Glutamatergic neuron (in vitro differentiated cells): ENCODE measurements at regions not wholly inside any gene's neighbourhood (a gene's known extent, or its start where the extent isn't known, plus 50 kb on each side); places are given as distances from the start of the nearest gene placed in this dataset.

Experiments
- DNase-seq: peaks from one replicate; pipeline ENCODE4 v3.0.0; 2022
- H3K27ac Mint-ChIP-seq: one replicate; pipeline ENCODE4 v1.8.0; 2020; ENCODE audit warnings: mild to moderate bottlenecking, mixed read lengths, inconsistent platforms; ENCODE audit not compliant: unreplicated experiment
- H3K27me3 Mint-ChIP-seq: one replicate; pipeline ENCODE4 v1.8.0; 2020; ENCODE audit warnings: mild to moderate bottlenecking, moderate library complexity, mixed read lengths, inconsistent platforms; ENCODE audit not compliant: unreplicated experiment
- H3K36me3 Mint-ChIP-seq: one replicate; pipeline ENCODE4 v1.8.0; 2020; ENCODE audit warnings: mild to moderate bottlenecking, mixed read lengths, inconsistent platforms; ENCODE audit not compliant: unreplicated experiment
- H3K4me1 Mint-ChIP-seq: one replicate; pipeline ENCODE4 v1.8.0; 2020; ENCODE audit warnings: mild to moderate bottlenecking, low read depth, mixed read lengths, inconsistent platforms; ENCODE audit not compliant: unreplicated experiment
- H3K4me3 Mint-ChIP-seq: one replicate; pipeline ENCODE4 v1.8.0; 2020; ENCODE audit warnings: mild to moderate bottlenecking, mixed read lengths, inconsistent platforms; ENCODE audit not compliant: unreplicated experiment
- H3K9me3 Mint-ChIP-seq: one replicate; pipeline ENCODE4 v1.8.0; 2020; ENCODE audit warnings: mild to moderate bottlenecking, moderate library complexity, mixed read lengths, inconsistent platforms; ENCODE audit not compliant: unreplicated experiment
- TF ChIP-seq, protein P1 (sequence below): fragments of 200-600 bp; sonication (generic); IDR thresholded peaks from one replicate; pipeline ENCODE4 v1.5.0; 2021; ENCODE audit not compliant: partially characterized antibody, unreplicated experiment

DNA sequence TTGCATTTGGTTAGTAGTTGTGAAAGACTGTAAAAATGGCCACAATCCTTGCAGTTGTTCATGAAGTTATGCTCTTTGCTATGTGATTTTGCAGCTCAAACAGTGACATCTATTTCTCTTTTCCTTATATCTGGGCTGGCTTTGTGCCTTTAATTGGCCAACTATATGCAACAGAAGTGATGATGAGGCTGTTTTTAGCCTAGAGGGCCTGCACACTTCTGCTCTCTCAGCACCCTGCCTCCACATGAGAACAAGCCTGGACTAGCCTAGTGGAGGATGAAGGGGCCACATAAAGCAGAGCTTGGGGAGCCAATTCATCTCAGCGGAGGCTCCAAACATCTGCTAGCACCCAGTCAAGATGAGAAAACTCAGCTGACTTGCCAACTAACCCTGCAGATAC lies 339.8 kb downstream of the OMA1 start:
- Mint-ChIP-seq H3K4me3 (no peak overlapping the region), H3K36me3 (no peaks in the 10 kb centered on the region), H3K27ac (no peak overlapping the region), H3K27me3 (no peaks in the 10 kb centered on the region), H3K4me1 (no peaks in the 10 kb centered on the region), H3K9me3 (no peaks in the 10 kb centered on the region)
- TF ChIP-seq, protein P1, sequence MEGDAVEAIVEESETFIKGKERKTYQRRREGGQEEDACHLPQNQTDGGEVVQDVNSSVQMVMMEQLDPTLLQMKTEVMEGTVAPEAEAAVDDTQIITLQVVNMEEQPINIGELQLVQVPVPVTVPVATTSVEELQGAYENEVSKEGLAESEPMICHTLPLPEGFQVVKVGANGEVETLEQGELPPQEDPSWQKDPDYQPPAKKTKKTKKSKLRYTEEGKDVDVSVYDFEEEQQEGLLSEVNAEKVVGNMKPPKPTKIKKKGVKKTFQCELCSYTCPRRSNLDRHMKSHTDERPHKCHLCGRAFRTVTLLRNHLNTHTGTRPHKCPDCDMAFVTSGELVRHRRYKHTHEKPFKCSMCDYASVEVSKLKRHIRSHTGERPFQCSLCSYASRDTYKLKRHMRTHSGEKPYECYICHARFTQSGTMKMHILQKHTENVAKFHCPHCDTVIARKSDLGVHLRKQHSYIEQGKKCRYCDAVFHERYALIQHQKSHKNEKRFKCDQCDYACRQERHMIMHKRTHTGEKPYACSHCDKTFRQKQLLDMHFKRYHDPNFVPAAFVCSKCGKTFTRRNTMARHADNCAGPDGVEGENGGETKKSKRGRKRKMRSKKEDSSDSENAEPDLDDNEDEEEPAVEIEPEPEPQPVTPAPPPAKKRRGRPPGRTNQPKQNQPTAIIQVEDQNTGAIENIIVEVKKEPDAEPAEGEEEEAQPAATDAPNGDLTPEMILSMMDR, result no peak
- DNase-seq, result no peak

DNA sequence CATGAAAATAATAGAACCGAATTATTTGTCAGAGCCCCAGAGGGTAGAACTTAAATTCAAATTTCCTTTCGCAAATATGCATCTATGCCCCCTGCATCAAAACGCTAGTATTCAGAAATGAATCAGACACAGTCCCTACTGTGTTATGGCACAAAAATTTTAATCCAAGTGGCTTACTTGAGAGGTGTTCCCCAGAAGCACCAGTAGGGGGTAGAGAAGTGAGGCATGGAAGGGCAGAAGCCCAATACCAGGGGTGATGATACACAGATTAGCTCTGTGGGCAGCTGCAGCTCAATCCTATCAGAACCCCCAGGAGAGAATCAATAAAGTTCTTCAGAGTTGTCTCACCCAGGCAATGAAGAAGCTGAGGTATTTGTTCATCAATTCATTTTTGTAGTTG lies 342.2 kb downstream of the OMA1 start:
- no peak overlapping the region for H3K27ac Mint-ChIP-seq
- TF ChIP-seq, protein P1, result peak; percentile 56
- DNase-seq, result no peak
- H3K27me3 Mint-ChIP-seq, result no peaks in the 10 kb centered on the region
- H3K4me3 Mint-ChIP-seq, result no peak overlapping the region
- H3K36me3 Mint-ChIP-seq, result no peaks in the 10 kb centered on the region
- no peaks in the 10 kb centered on the region for H3K9me3 Mint-ChIP-seq
- no peaks in the 10 kb centered on the region for H3K4me1 Mint-ChIP-seq

DNA sequence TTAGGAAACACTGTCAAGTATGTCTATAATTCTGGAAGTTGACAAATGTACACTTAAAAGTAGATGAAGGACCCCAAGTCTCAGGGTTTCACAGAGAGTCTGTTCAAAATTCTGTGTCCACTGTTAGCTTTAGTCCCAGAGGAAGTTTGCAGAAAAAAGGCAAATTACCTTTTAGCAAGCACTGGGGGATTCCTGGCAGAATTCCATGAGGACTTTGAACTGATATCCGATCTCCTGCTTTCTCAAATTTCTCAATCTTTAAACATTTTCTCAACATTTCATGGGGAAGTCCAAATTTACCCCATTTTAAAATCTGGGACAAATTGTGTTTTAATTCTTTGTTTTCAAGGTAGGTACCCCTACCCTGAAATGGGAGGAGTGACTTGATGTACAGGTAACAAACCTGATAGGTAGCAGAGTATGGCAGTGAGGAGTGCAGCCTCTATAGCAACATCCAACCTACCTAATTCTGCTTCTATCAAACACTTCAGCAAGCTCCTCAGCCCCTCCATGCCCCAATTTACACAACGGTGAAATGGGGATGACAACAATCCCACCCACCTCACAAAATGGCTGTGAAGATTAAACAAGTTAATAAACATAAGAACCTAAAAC lies 344.9 kb downstream of the OMA1 start:
- Mint-ChIP-seq H3K36me3 (no peaks in the 10 kb centered on the region), H3K4me1 (no peaks in the 10 kb centered on the region), H3K9me3 (no peaks in the 10 kb centered on the region), H3K4me3 (no peak overlapping the region), H3K27me3 (no peaks in the 10 kb centered on the region), H3K27ac (no peak overlapping the region)
- DNase-seq, result no peak
- TF ChIP-seq, protein P1, result no peak

DNA sequence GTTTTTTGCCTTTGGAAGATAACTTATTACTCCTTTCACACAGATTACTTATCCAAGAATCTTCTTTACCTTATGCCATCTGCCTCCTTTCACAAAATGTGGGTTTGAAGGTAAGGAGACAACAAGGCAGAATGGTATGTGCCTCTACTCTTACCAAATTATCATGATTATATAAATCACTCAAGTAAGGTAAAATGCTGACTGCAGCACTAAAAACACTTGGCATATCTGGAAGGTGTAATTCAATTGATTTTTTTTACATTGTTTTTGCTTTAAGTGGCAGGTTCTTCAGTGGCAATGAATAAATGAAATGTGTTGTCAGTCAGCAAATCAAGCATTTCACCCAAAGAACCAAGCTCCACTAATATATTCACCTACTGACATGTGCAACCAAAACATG lies 346.1 kb downstream of the OMA1 start:
- no peak overlapping the region for H3K27ac Mint-ChIP-seq
- TF ChIP-seq, protein P1, result no peak

DNA sequence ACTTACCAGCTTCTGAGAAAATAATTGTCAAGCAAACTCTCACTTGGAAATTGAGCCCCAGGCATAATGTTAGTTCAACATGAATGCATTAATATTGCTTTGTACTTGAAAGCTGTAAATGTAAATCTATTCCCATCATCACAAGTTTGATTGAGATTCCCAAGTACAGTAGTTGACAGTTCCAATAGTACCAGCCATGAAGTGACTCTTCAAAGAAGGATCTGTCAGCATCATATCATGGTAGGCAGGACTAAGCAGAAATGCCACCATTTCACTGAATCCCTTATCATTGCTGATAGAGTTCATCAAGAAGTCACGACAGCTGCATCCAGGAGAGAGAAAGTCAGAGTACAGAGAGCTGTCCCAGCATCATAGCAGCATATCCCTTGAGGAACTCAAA lies 348.7 kb downstream of the OMA1 start:
- no peaks in the 10 kb centered on the region for H3K9me3 Mint-ChIP-seq
- peaks cover 2% of the 10 kb centered on the region for H3K27me3 Mint-ChIP-seq
- TF ChIP-seq, protein P1, result no peak
- H3K36me3 Mint-ChIP-seq, result no peaks in the 10 kb centered on the region
- DNase-seq, result no peak
- no peak overlapping the region for H3K27ac Mint-ChIP-seq
- H3K4me3 Mint-ChIP-seq, result no peak overlapping the region
- no peaks in the 10 kb centered on the region for H3K4me1 Mint-ChIP-seq

More for the DNA sequence above, 346.1 kb downstream of the OMA1 start:
- Mint-ChIP-seq H3K4me3 (no peak overlapping the region), H3K9me3 (no peaks in the 10 kb centered on the region), H3K36me3 (no peaks in the 10 kb centered on the region), H3K4me1 (no peaks in the 10 kb centered on the region), H3K27me3 (peaks cover 2% of the 10 kb centered on the region)
- no peak for DNase-seq
